Natural killer cell (primary cell): ENCODE measurements at regions not wholly inside any gene's neighbourhood (a gene's known extent, or its start where the extent isn't known, plus 50 kb on each side); places are given as distances from the start of the nearest gene placed in this dataset.

Experiments used
- ATAC-seq, 3 donors: fragments of 150-1000 bp in 2 of 3; fragments of 200-7000 bp in 1 of 3; cut with Tn5 transposase; 1 replicate in 1 of 3; 2 replicates in 2 of 3; pipeline ENCODE4 v1.10.0; 2021; ENCODE audit warnings: mild to moderate bottlenecking in 2 of 3, moderate library complexity in 2 of 3
- DNase-seq, 2 donors: peaks; one replicate each; pipeline versions ENCODE4 v3.0.0 to v3.0.0-alpha.2; 2013 to 2021; ENCODE audit warnings: mixed read lengths in 1 of 2
- H3K27ac ChIP-seq: one replicate; pipeline ENCODE4 v1.5.1; 2013; ENCODE audit warnings: mild to moderate bottlenecking, low read length
- H3K27me3 ChIP-seq: one replicate; pipeline ENCODE4 v1.6.1; 2013; ENCODE audit warnings: low read length; ENCODE audit not compliant: control insufficient read depth, insufficient read depth
- H3K36me3 ChIP-seq: one replicate; pipeline ENCODE4 v1.6.1; 2013; ENCODE audit warnings: low read length; ENCODE audit not compliant: control insufficient read depth, insufficient read depth
- H3K4me1 ChIP-seq: one replicate; pipeline ENCODE4 v1.6.1; 2013; ENCODE audit warnings: low read length; ENCODE audit not compliant: control insufficient read depth, insufficient read depth
- H3K4me3 ChIP-seq: one replicate; pipeline ENCODE4 v1.5.1; 2013; ENCODE audit warnings: low read length
- H3K9me3 ChIP-seq: one replicate; pipeline ENCODE4 v1.6.1; 2013; ENCODE audit warnings: low read length; ENCODE audit not compliant: control insufficient read depth, insufficient read depth
- H3K27ac Mint-ChIP-seq, 2 donors: one replicate each; pipeline ENCODE4 v1.8.0; 2022; ENCODE audit warnings: mild to moderate bottlenecking in 2 of 2, mixed read lengths in 2 of 2, moderate library complexity in 1 of 2
- H3K27me3 Mint-ChIP-seq, 2 donors: one replicate each; pipeline ENCODE4 v1.8.0; 2022; ENCODE audit warnings: low read depth in 2 of 2, mixed read lengths in 2 of 2
- H3K36me3 Mint-ChIP-seq: one replicate; pipeline ENCODE4 v1.8.0; 2022; ENCODE audit warnings: mixed read lengths
- H3K4me1 Mint-ChIP-seq, 2 donors: one replicate each; pipeline ENCODE4 v1.8.0; 2022; ENCODE audit warnings: mixed read lengths in 2 of 2
- H3K4me3 Mint-ChIP-seq: one replicate; pipeline ENCODE4 v1.8.0; 2022; ENCODE audit warnings: mild to moderate bottlenecking, moderate library complexity, mixed read lengths
- H3K9me3 Mint-ChIP-seq, 2 donors: one replicate each; pipeline ENCODE4 v1.8.0; 2022; ENCODE audit warnings: mixed read lengths in 2 of 2
- CTCF ChIP-seq: fragments of 200-600 bp; IDR thresholded peaks from one replicate; pipeline ENCODE4 v1.8.0; 2022; ENCODE audit warnings: antibody characterized with exemption
- WGBS: methylation state at CpG from one replicate; pipeline ENCODE4 v1.1.7; 2013; ENCODE audit warnings: missing lambda C conversion rate; ENCODE audit not compliant: insufficient coverage; 5-methylcytosine and 5-hydroxymethylcytosine counted together
- intact Hi-C: fragments of 100-400 bp; cut with micrococcal nuclease; formaldehyde crosslinking; loops from one replicate; pipeline ENCODE4 v1.14.2; 2022

- H3K4me3 Mint-ChIP-seq: no peak overlapping the region
- no peak overlapping the region for H3K27ac ChIP-seq
- no peak for DNase-seq
- WGBS: 100% methylated on average over 1 of the region's 1 CpG
- H3K36me3 Mint-ChIP-seq: no peaks in the 10 kb centered on the region
- peaks cover 3 to 14% of the 10 kb centered on the region in 2 donors for H3K27me3 Mint-ChIP-seq
- no peak overlapping the region for H3K27ac Mint-ChIP-seq
- no peaks in the 10 kb centered on the region for H3K9me3 ChIP-seq
- H3K27me3 ChIP-seq: no peaks in the 10 kb centered on the region
- no peak overlapping the region for H3K4me3 ChIP-seq
- no peak for TF ChIP-seq CTCF
- ATAC-seq: no peak
- intact Hi-C loops: no loop called here
- H3K4me1 ChIP-seq: no peaks in the 10 kb centered on the region
- peaks cover 0 to 2% of the 10 kb centered on the region in 2 donors for H3K9me3 Mint-ChIP-seq
- H3K4me1 Mint-ChIP-seq: no peaks in the 10 kb centered on the region
- no peaks in the 10 kb centered on the region for H3K36me3 ChIP-seq
These were observed 381.1 kb upstream of the ZFP64 start for GRCh38 chr20:52572687-52573086.

DNA sequence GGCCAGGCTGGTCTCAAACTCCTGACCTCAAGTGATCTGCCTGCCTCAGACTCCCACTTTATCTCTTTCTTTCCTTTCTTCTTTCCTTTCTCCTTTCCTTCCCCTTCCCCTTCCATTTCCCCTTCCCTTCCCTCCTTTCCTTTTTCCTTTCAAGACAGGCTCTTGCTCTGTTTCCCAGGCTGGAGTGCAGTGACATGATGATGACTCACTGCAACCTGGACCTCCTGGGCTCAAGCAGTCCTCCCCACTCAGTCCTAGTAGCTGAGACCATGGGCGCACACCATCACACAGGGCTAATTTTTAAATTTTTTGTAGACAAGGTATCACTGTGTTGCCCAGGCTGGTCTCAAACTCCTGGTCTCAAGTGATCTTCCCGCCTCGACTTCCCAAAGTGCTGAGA, 377.6 kb upstream of the ZFP64 start:
- Histone ChIP-seq H3K4me1 (no peaks in the 10 kb centered on the region), H3K27me3 (no peaks in the 10 kb centered on the region), H3K27ac (no peak overlapping the region), H3K9me3 (no peaks in the 10 kb centered on the region), H3K4me3 (no peak overlapping the region), H3K36me3 (no peaks in the 10 kb centered on the region)
- ATAC-seq (no peak), DNase-seq (no peak)
- TF ChIP-seq CTCF: no peak
- Mint-ChIP-seq H3K4me3 (no peak overlapping the region), H3K27ac (no peak overlapping the region), H3K9me3 (peaks cover 0 to 2% of the 10 kb centered on the region in 2 donors), H3K4me1 (no peaks in the 10 kb centered on the region), H3K36me3 (no peaks in the 10 kb centered on the region), H3K27me3 (peaks cover 3 to 13% of the 10 kb centered on the region in 2 donors)
- intact Hi-C loops: no loop called here
- 94% methylated on average over 3 of the region's 3 CpGs for WGBS

DNA sequence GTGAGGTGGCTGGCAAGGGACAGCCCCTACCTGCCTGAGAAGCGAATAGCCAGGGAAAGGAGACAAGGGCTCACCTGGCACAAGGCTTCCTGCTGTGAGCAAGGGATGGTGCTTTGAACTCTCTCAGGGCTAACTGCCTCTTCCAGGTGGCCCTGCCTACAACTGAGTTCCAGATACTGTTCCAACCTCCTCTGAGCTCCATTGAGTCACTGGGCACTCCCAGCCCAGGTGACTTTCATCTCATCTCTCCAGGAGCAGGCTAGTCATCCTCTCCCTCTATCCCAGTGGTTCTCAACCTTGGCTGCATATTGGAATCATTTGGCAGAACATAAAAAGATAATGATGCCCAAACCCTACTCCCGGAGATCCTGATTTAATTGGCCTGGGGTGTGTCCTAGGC, 374.0 kb upstream of the ZFP64 start:
- H3K36me3 ChIP-seq: no peaks in the 10 kb centered on the region
- ATAC-seq (no peak), DNase-seq (no peak)
- H3K27me3 ChIP-seq: no peaks in the 10 kb centered on the region
- intact Hi-C loops: no loop called here
- Mint-ChIP-seq H3K4me1 (no peaks in the 10 kb centered on the region), H3K27me3 (peaks cover 0 to 8% of the 10 kb centered on the region in 2 donors), H3K27ac (no peak overlapping the region), H3K9me3 (no peaks in the 10 kb centered on the region), H3K4me3 (no peak overlapping the region), H3K36me3 (no peaks in the 10 kb centered on the region)
- H3K4me1 ChIP-seq: no peaks in the 10 kb centered on the region
- no peaks in the 10 kb centered on the region for H3K9me3 ChIP-seq
- no peak for TF ChIP-seq CTCF
- no peak overlapping the region for H3K4me3 ChIP-seq
- H3K27ac ChIP-seq: no peak overlapping the region
- WGBS: 87% methylated on average over 2 of the region's 2 CpGs

GRCh38 chr20:52564594-52564993, 373.0 kb upstream of the ZFP64 start:
- DNase-seq (no peak), ATAC-seq (no peak)
- Mint-ChIP-seq H3K4me1 (no peaks in the 10 kb centered on the region), H3K27ac (no peak overlapping the region), H3K27me3 (peaks cover 0 to 8% of the 10 kb centered on the region in 2 donors), H3K4me3 (no peak overlapping the region), H3K9me3 (peaks cover 2 to 4% of the 10 kb centered on the region in 2 donors), H3K36me3 (peaks cover 1% of the 10 kb centered on the region)
- Histone ChIP-seq H3K4me1 (no peaks in the 10 kb centered on the region), H3K4me3 (no peak overlapping the region), H3K36me3 (no peaks in the 10 kb centered on the region), H3K27ac (no peak overlapping the region), H3K9me3 (no peaks in the 10 kb centered on the region), H3K27me3 (no peaks in the 10 kb centered on the region)
- intact Hi-C loops: no loop called here
- TF ChIP-seq CTCF: no peak
- 93% methylated on average over 4 of the region's 4 CpGs for WGBS
